HG02678 (cell line): ENCODE measurements at regions not wholly inside any gene's neighbourhood (a gene's known extent, or its start where the extent isn't known, plus 50 kb on each side); places are given as distances from the start of the nearest gene placed in this dataset.
"Not testable (repeated sequence)": the region's sequence is repeated elsewhere in the genome, so short reads cannot be mapped to it uniquely, and the experiment has no call there.

Experiments used
- ATAC-seq: cut with Tn5 transposase; IDR thresholded peaks from one replicate; pipeline ENCODE4 v1.9.1; 2021; ENCODE audit warnings: mild to moderate bottlenecking, moderate library complexity; ENCODE audit not compliant: unreplicated experiment

- ATAC-seq = no peak
Measured at GRCh38 chr6:126945812-126946360, 172.6 kb upstream of the RSPO3 start.

- no peak for ATAC-seq
Measured at GRCh38 chr6:126947070-126947469, 171.4 kb upstream of the RSPO3 start.

- no peak for ATAC-seq
Measured at GRCh38 chr6:126949786-126950185, 168.7 kb upstream of the RSPO3 start.

- no peak for ATAC-seq
Measured at GRCh38 chr6:126955621-126956020, 162.8 kb upstream of the RSPO3 start.

GRCh38 chr6:126957721-126958120 lies 160.8 kb upstream of the RSPO3 start:
- no peak for ATAC-seq

GRCh38 chr6:126959765-126960164 lies 158.7 kb upstream of the RSPO3 start:
- ATAC-seq = no peak

- no peak for ATAC-seq
Measured at GRCh38 chr6:126963077-126963809, 155.2 kb upstream of the RSPO3 start.

- ATAC-seq = no peak
Measured at GRCh38 chr6:126967296-126968005, 151.0 kb upstream of the RSPO3 start.

GRCh38 chr6:126976253-126976797 lies 142.1 kb upstream of the RSPO3 start:
- ATAC-seq = no peak

GRCh38 chr6:126983779-126984178 lies 134.7 kb upstream of the RSPO3 start:
- no peak for ATAC-seq

- not testable (repeated sequence) for ATAC-seq
Measured at GRCh38 chr6:126988125-126988524, 130.3 kb upstream of the RSPO3 start.

GRCh38 chr6:127000631-127001030 lies 117.8 kb upstream of the RSPO3 start:
- ATAC-seq = no peak

GRCh38 chr6:127013865-127014264 lies 104.6 kb upstream of the RSPO3 start:
- no peak for ATAC-seq

GRCh38 chr6:127015858-127016257 lies 102.6 kb upstream of the RSPO3 start:
- ATAC-seq = no peak

- ATAC-seq = no peak
Measured at GRCh38 chr6:127019828-127020227, 98.6 kb upstream of the RSPO3 start.

- no peak for ATAC-seq
Measured at GRCh38 chr6:127022302-127022701, 96.2 kb upstream of the RSPO3 start.

GRCh38 chr6:127023001-127023778 lies 95.3 kb upstream of the RSPO3 start:
- ATAC-seq = no peak

- ATAC-seq = no peak
Measured at GRCh38 chr6:127026247-127026646, 92.2 kb upstream of the RSPO3 start.

GRCh38 chr6:127030111-127030510 lies 88.4 kb upstream of the RSPO3 start:
- ATAC-seq = no peak

- ATAC-seq = no peak
Measured at GRCh38 chr6:127030836-127031235, 87.6 kb upstream of the RSPO3 start.

GRCh38 chr6:127031511-127031910 lies 87.0 kb upstream of the RSPO3 start:
- ATAC-seq = no peak
